Stimulated activated naive B cell treated with anti-CD40 and anti-IgM and Interleukin-4, amounts not matched to agents 10 μg/mL and 1 μg/mL and 100 μg/mL, for 72 hours (primary cell): ENCODE measurements at regions not wholly inside any gene's neighbourhood (a gene's known extent, or its start where the extent isn't known, plus 50 kb on each side); places are given as distances from the start of the nearest gene placed in this dataset.

Experiments
- ATAC-seq, 2 donors: fragments of 150-1000 bp; cut with Tn5 transposase; replicated peaks; 2 replicates each; pipeline ENCODE4 v1.10.0; 2021; ENCODE audit warnings: moderate library complexity in 1 of 2
- DNase-seq: peaks from one replicate; pipeline ENCODE4 v3.0.0; 2021
- H3K27ac Mint-ChIP-seq: one replicate; pipeline ENCODE4 v1.8.0; 2022; ENCODE audit warnings: mild to moderate bottlenecking, mixed read lengths
- H3K27me3 Mint-ChIP-seq, 2 donors: one replicate each; pipeline ENCODE4 v1.8.0; 2022; ENCODE audit warnings: mixed read lengths in 2 of 2
- H3K36me3 Mint-ChIP-seq, 2 donors: one replicate each; pipeline ENCODE4 v1.8.0; 2022; ENCODE audit warnings: mixed read lengths in 2 of 2, mild to moderate bottlenecking in 1 of 2
- H3K4me1 Mint-ChIP-seq, 2 donors: one replicate each; pipeline ENCODE4 v1.8.0; 2022; ENCODE audit warnings: mixed read lengths in 2 of 2, mild to moderate bottlenecking in 1 of 2
- H3K4me3 Mint-ChIP-seq, 2 donors: one replicate each; pipeline ENCODE4 v1.8.0; 2022; ENCODE audit warnings: mild to moderate bottlenecking in 2 of 2, mixed read lengths in 2 of 2, moderate library complexity in 1 of 2
- H3K9me3 Mint-ChIP-seq, 2 donors: one replicate each; pipeline ENCODE4 v1.8.0; 2022; ENCODE audit warnings: mixed read lengths in 2 of 2, mild to moderate bottlenecking in 1 of 2

- peaks cover 7 to 21% of the 10 kb centered on the region in 2 donors for H3K9me3 Mint-ChIP-seq
- no peak overlapping the region for H3K27ac Mint-ChIP-seq
- no peaks in the 10 kb centered on the region for H3K4me1 Mint-ChIP-seq
- no peak overlapping the region for H3K4me3 Mint-ChIP-seq
- no peaks in the 10 kb centered on the region for H3K36me3 Mint-ChIP-seq
- H3K27me3 Mint-ChIP-seq, result no peaks in the 10 kb centered on the region
- DNase-seq (no peak), ATAC-seq (no peak)
Observed at GRCh38 chr5:4627929-4628328, 512.2 kb upstream of the ADAMTS16 start.

GRCh38 chr5:4628645-4629385, 511.3 kb upstream of the ADAMTS16 start:
- DNase-seq, result no peak
- H3K4me3 Mint-ChIP-seq, result no peak overlapping the region
- no peak overlapping the region for H3K27ac Mint-ChIP-seq
- ATAC-seq, result no peak
- H3K9me3 Mint-ChIP-seq, result peaks cover 3 to 17% of the 10 kb centered on the region in 2 donors
- no peaks in the 10 kb centered on the region for H3K4me1 Mint-ChIP-seq
- H3K36me3 Mint-ChIP-seq, result no peaks in the 10 kb centered on the region
- H3K27me3 Mint-ChIP-seq, result no peaks in the 10 kb centered on the region

- Mint-ChIP-seq H3K4me3 (no peak overlapping the region), H3K27me3 (no peaks in the 10 kb centered on the region), H3K27ac (no peak overlapping the region), H3K9me3 (peaks cover 3 to 8% of the 10 kb centered on the region in 2 donors), H3K4me1 (no peaks in the 10 kb centered on the region), H3K36me3 (no peaks in the 10 kb centered on the region)
- DNase-seq (no peak), ATAC-seq (no peak)
Observed at GRCh38 chr5:4630031-4630430, 510.1 kb upstream of the ADAMTS16 start.

- H3K27ac Mint-ChIP-seq, result no peak overlapping the region
- H3K4me1 Mint-ChIP-seq, result no peaks in the 10 kb centered on the region
- no peak overlapping the region for H3K4me3 Mint-ChIP-seq
- H3K9me3 Mint-ChIP-seq, result peaks cover 0 to 2% of the 10 kb centered on the region in 2 donors
- no peaks in the 10 kb centered on the region for H3K36me3 Mint-ChIP-seq
- ATAC-seq (no peak), DNase-seq (no peak)
- no peaks in the 10 kb centered on the region for H3K27me3 Mint-ChIP-seq
Observed at GRCh38 chr5:4634342-4634741, 505.8 kb upstream of the ADAMTS16 start.

GRCh38 chr5:4636378-4636777, 503.8 kb upstream of the ADAMTS16 start:
- no peak overlapping the region for H3K27ac Mint-ChIP-seq

GRCh38 chr5:4639946-4640345, 500.2 kb upstream of the ADAMTS16 start:
- no peaks in the 10 kb centered on the region for H3K36me3 Mint-ChIP-seq
- H3K4me3 Mint-ChIP-seq, result no peak overlapping the region
- no peak for DNase-seq
- ATAC-seq, result no peak
- no peak overlapping the region for H3K27ac Mint-ChIP-seq
- no peaks in the 10 kb centered on the region for H3K4me1 Mint-ChIP-seq
- H3K27me3 Mint-ChIP-seq, result no peaks in the 10 kb centered on the region
- H3K9me3 Mint-ChIP-seq, result peaks cover 4 to 7% of the 10 kb centered on the region in 2 donors

More at GRCh38 chr5:4636378-4636777, 503.8 kb upstream of the ADAMTS16 start:
- ATAC-seq (no peak), DNase-seq (no peak)
- Mint-ChIP-seq H3K36me3 (no peaks in the 10 kb centered on the region), H3K4me3 (no peak overlapping the region), H3K4me1 (no peaks in the 10 kb centered on the region), H3K9me3 (no peaks in the 10 kb centered on the region), H3K27me3 (no peaks in the 10 kb centered on the region)

- no peaks in the 10 kb centered on the region for H3K27me3 Mint-ChIP-seq
- no peak overlapping the region for H3K27ac Mint-ChIP-seq
- H3K4me1 Mint-ChIP-seq, result no peaks in the 10 kb centered on the region
- no peak for ATAC-seq
- H3K4me3 Mint-ChIP-seq, result no peak overlapping the region
- no peaks in the 10 kb centered on the region for H3K36me3 Mint-ChIP-seq
- H3K9me3 Mint-ChIP-seq, result peaks cover 4 to 7% of the 10 kb centered on the region in 2 donors
- DNase-seq, result no peak
Observed at GRCh38 chr5:4640795-4641194, 499.3 kb upstream of the ADAMTS16 start.

- no peak for ATAC-seq
- Mint-ChIP-seq H3K27ac (no peak overlapping the region), H3K9me3 (peaks cover 4 to 7% of the 10 kb centered on the region in 2 donors), H3K4me3 (no peak overlapping the region), H3K36me3 (no peaks in the 10 kb centered on the region), H3K27me3 (no peaks in the 10 kb centered on the region), H3K4me1 (no peaks in the 10 kb centered on the region)
- no peak for DNase-seq
Observed at GRCh38 chr5:4642525-4642924, 497.6 kb upstream of the ADAMTS16 start.

GRCh38 chr5:4643190-4643589, 496.9 kb upstream of the ADAMTS16 start:
- Mint-ChIP-seq H3K27ac (no peak overlapping the region), H3K9me3 (peaks cover 4 to 7% of the 10 kb centered on the region in 2 donors), H3K4me1 (no peaks in the 10 kb centered on the region), H3K27me3 (no peaks in the 10 kb centered on the region), H3K36me3 (no peaks in the 10 kb centered on the region), H3K4me3 (no peak overlapping the region)
- DNase-seq, result no peak
- no peak for ATAC-seq

- Mint-ChIP-seq H3K4me1 (no peaks in the 10 kb centered on the region), H3K27me3 (no peaks in the 10 kb centered on the region), H3K36me3 (no peaks in the 10 kb centered on the region), H3K4me3 (no peak overlapping the region), H3K27ac (no peak overlapping the region), H3K9me3 (peaks cover 4 to 7% of the 10 kb centered on the region in 2 donors)
- DNase-seq (no peak), ATAC-seq (no peak)
Observed at GRCh38 chr5:4643960-4644359, 496.2 kb upstream of the ADAMTS16 start.

GRCh38 chr5:4646715-4647375, 493.3 kb upstream of the ADAMTS16 start:
- ATAC-seq (no peak), DNase-seq (no peak)
- Mint-ChIP-seq H3K27ac (no peak overlapping the region), H3K9me3 (peaks cover 4 to 7% of the 10 kb centered on the region in 2 donors), H3K27me3 (no peaks in the 10 kb centered on the region), H3K4me1 (no peaks in the 10 kb centered on the region), H3K36me3 (no peaks in the 10 kb centered on the region), H3K4me3 (no peak overlapping the region)

GRCh38 chr5:4647955-4648354, 492.2 kb upstream of the ADAMTS16 start:
- H3K4me3 Mint-ChIP-seq, result no peak overlapping the region
- ATAC-seq (no peak), DNase-seq (no peak)
- peaks cover 4 to 7% of the 10 kb centered on the region in 2 donors for H3K9me3 Mint-ChIP-seq
- H3K36me3 Mint-ChIP-seq, result no peaks in the 10 kb centered on the region
- no peak overlapping the region for H3K27ac Mint-ChIP-seq
- no peaks in the 10 kb centered on the region for H3K4me1 Mint-ChIP-seq
- H3K27me3 Mint-ChIP-seq, result no peaks in the 10 kb centered on the region

- no peaks in the 10 kb centered on the region for H3K27me3 Mint-ChIP-seq
- H3K4me3 Mint-ChIP-seq, result no peak overlapping the region
- H3K36me3 Mint-ChIP-seq, result no peaks in the 10 kb centered on the region
- no peak overlapping the region for H3K27ac Mint-ChIP-seq
- DNase-seq (no peak), ATAC-seq (no peak)
- no peaks in the 10 kb centered on the region for H3K4me1 Mint-ChIP-seq
- H3K9me3 Mint-ChIP-seq, result peaks cover 0 to 2% of the 10 kb centered on the region in 2 donors
Observed at GRCh38 chr5:4651806-4652565, 488.1 kb upstream of the ADAMTS16 start.

- Mint-ChIP-seq H3K4me3 (no peak overlapping the region), H3K9me3 (peaks cover 3 to 4% of the 10 kb centered on the region in 2 donors), H3K36me3 (no peaks in the 10 kb centered on the region), H3K4me1 (no peaks in the 10 kb centered on the region), H3K27ac (no peak overlapping the region), H3K27me3 (no peaks in the 10 kb centered on the region)
- DNase-seq, result no peak
- ATAC-seq, result no peak
Observed at GRCh38 chr5:4653475-4653874, 486.7 kb upstream of the ADAMTS16 start.
